Lung (tissue), 11 donors: ENCODE measurements at regions not wholly inside any gene's neighbourhood (a gene's known extent, or its start where the extent isn't known, plus 50 kb on each side); places are given as distances from the start of the nearest gene placed in this dataset.

Experiments
- ATAC-seq: fragments of 200-7000 bp; cut with Tn5 transposase; one replicate; pipeline ENCODE4 v1.9.1; 2020; ENCODE audit warnings: moderate number of reproducible peaks; ENCODE audit not compliant: insufficient read depth, low FRiP score
- DNase-seq, 3 donors: peaks; one replicate each; pipeline ENCODE4 v3.0.0-alpha.2; 2013 to 2017
- H3K27ac ChIP-seq, 2 donors: one replicate each; pipeline ENCODE4 v1.5.1; 2013; ENCODE audit warnings: mild to moderate bottlenecking in 2 of 2, moderate library complexity in 2 of 2, control low read depth in 1 of 2, inconsistent platforms in 1 of 2, low read depth in 1 of 2, low read length in 1 of 2
- H3K27me3 ChIP-seq, 3 donors: one replicate each; pipeline ENCODE4 v1.5.1; 2013; ENCODE audit warnings: low read length in 2 of 3; ENCODE audit not compliant: control insufficient read depth in 3 of 3, insufficient read depth in 3 of 3
- H3K36me3 ChIP-seq, 4 donors: one replicate each; pipeline ENCODE4 v1.5.1; 2013; ENCODE audit warnings: low read length in 4 of 4, mild to moderate bottlenecking in 1 of 4, moderate library complexity in 1 of 4; ENCODE audit not compliant: control insufficient read depth in 4 of 4, insufficient read depth in 4 of 4
- H3K4me1 ChIP-seq, 5 donors: one replicate each; pipeline ENCODE4 v1.5.1; 2013; ENCODE audit warnings: low read length in 5 of 5, mild to moderate bottlenecking in 2 of 5, moderate library complexity in 1 of 5; ENCODE audit not compliant: control insufficient read depth in 5 of 5, insufficient read depth in 5 of 5
- H3K4me3 ChIP-seq: one replicate; pipeline ENCODE4 v1.5.1; 2013; ENCODE audit warnings: mild to moderate bottlenecking, control low read depth, moderate library complexity
- H3K9ac ChIP-seq, 2 donors: one replicate each; pipeline ENCODE4 v1.5.1; 2013; ENCODE audit warnings: low read length in 2 of 2, control low read depth in 1 of 2; ENCODE audit not compliant: insufficient read depth in 1 of 2
- H3K9me3 ChIP-seq, 4 donors: one replicate each; pipeline ENCODE4 v1.5.1; 2013; ENCODE audit warnings: low read length in 3 of 4, mild to moderate bottlenecking in 1 of 4, moderate library complexity in 1 of 4; ENCODE audit not compliant: control insufficient read depth in 4 of 4, insufficient read depth in 3 of 4
- CTCF ChIP-seq: IDR thresholded peaks from 2 replicates; pipeline ENCODE4 v1.5.1; 2012; ENCODE audit warnings: mild to moderate bottlenecking; ENCODE audit errors: control extremely low read depth, extremely low read depth
- WGBS, 2 donors: extraction: QIAGEN DNeasy Blood & Tissue Kit; methylation state at CpG; one replicate each; pipeline ENCODE4 v1.1.7; 2013; 5-methylcytosine and 5-hydroxymethylcytosine counted together
- donor health status: control.
- donor health status: control.
- donor health status: Bipolar disorder and iron deficiency.
- donor health status: healthy.
- donor health status: DM: yes; HTN: yes; CAD: no.

- H3K9ac ChIP-seq, result no peak overlapping the region
- WGBS, 2 donors, result 66 to 73% methylated on average over 22 of the region's 22 CpGs
- TF ChIP-seq CTCF, result no peak
- no peaks in the 10 kb centered on the region for H3K4me1 ChIP-seq
- ATAC-seq (no peak), DNase-seq (no peak)
- H3K36me3 ChIP-seq, result no peaks in the 10 kb centered on the region
- no peak overlapping the region for H3K27ac ChIP-seq
- no peaks in the 10 kb centered on the region for H3K27me3 ChIP-seq
- peaks cover 0 to 8% (median 0%) of the 10 kb centered on the region in 4 donors for H3K9me3 ChIP-seq
- H3K4me3 ChIP-seq, result no peak overlapping the region
Measured at GRCh38 chr22:49183208-49183825, 644.4 kb downstream of the BRD1 start.

- Histone ChIP-seq H3K4me1 (no peaks in the 10 kb centered on the region), H3K27ac (no peak overlapping the region), H3K4me3 (no peak overlapping the region), H3K27me3 (no peaks in the 10 kb centered on the region), H3K9me3 (peaks cover 0 to 13% (median 0%) of the 10 kb centered on the region in 4 donors), H3K36me3 (no peaks in the 10 kb centered on the region), H3K9ac (no peak overlapping the region)
- DNase-seq (no peak), ATAC-seq (no peak)
- 89 to 92% methylated on average over 20 of the region's 20 CpGs for WGBS, 2 donors
- no peak for TF ChIP-seq CTCF
Measured at GRCh38 chr22:49182416-49182815, 645.3 kb downstream of the BRD1 start.

GRCh38 chr22:49181942-49182341, 645.7 kb downstream of the BRD1 start:
- Histone ChIP-seq H3K27me3 (no peaks in the 10 kb centered on the region), H3K4me1 (no peaks in the 10 kb centered on the region), H3K4me3 (no peak overlapping the region), H3K9me3 (peaks cover 0 to 13% (median 0%) of the 10 kb centered on the region in 4 donors), H3K9ac (no peak overlapping the region), H3K36me3 (no peaks in the 10 kb centered on the region), H3K27ac (no peak overlapping the region)
- ATAC-seq (no peak), DNase-seq (no peak)
- TF ChIP-seq CTCF, result no peak
- WGBS, 2 donors, result 83 to 86% methylated on average over 15 of the region's 15 CpGs

- ATAC-seq (no peak), DNase-seq (no peak)
- Histone ChIP-seq H3K27me3 (no peaks in the 10 kb centered on the region), H3K4me3 (no peak overlapping the region), H3K9ac (no peak overlapping the region), H3K36me3 (no peaks in the 10 kb centered on the region), H3K9me3 (peaks cover 0 to 12% (median 0%) of the 10 kb centered on the region in 4 donors), H3K4me1 (no peaks in the 10 kb centered on the region), H3K27ac (no peak overlapping the region)
- TF ChIP-seq CTCF, result no peak
- WGBS, 2 donors, result 87 to 90% methylated on average over 13 of the region's 13 CpGs
Measured at GRCh38 chr22:49181431-49181830, 646.2 kb downstream of the BRD1 start.
